H1 (cell line): ENCODE measurements at regions not wholly inside any gene's neighbourhood (a gene's known extent, or its start where the extent isn't known, plus 50 kb on each side); places are given as distances from the start of the nearest gene placed in this dataset.

Experiments used
- CTCF ChIA-PET: fragments of 300-600 bp; sonication (Branson Sonifier 250); formaldehyde crosslinking; loops from one replicate; lab custom pipeline; 2021; ENCODE audit not compliant: partially characterized antibody; lab: Charles Lee
- POLR2A ChIA-PET: fragments of 300-600 bp; sonication (Branson Sonifier 250); formaldehyde crosslinking; loops from one replicate; lab custom pipeline; 2021; ENCODE audit warnings: inconsistent platforms; ENCODE audit not compliant: partially characterized antibody; lab: Charles Lee
- DNase-seq, 2 experiments: peaks; one replicate each; pipeline versions ENCODE4 v3.0.0 to v3.0.0-alpha.2; 2010 to 2022; ENCODE audit warnings: low spot score in 2 of 2, low read depth in 1 of 2, mixed read lengths in 1 of 2
- FAIRE-seq: peaks from 2 replicates; lab custom pipeline; 2011; peaks lifted over from hg19 to GRCh38; lab: Jason Lieb, UNC
- H2AFZ ChIP-seq: 2 replicates; pipeline ENCODE4 v1.8.1; 2012; ENCODE audit warnings: low read length, inconsistent platforms
- H2AK5ac ChIP-seq: 2 replicates; pipeline ENCODE4 v1.6.1; 2013; ENCODE audit warnings: low read depth, low read length
- H2BK120ac ChIP-seq: replicated peaks from 2 replicates; pipeline ENCODE3; 2013; ENCODE audit warnings: low read depth, low read length, inconsistent platforms
- H2BK12ac ChIP-seq: 2 replicates; pipeline ENCODE4 v1.6.1; 2013; ENCODE audit warnings: low read depth, low read length
- H2BK15ac ChIP-seq: 2 replicates; pipeline ENCODE4 v1.6.1; 2013; ENCODE audit warnings: low read length
- H2BK20ac ChIP-seq: 2 replicates; pipeline ENCODE4 v1.6.1; 2013; ENCODE audit warnings: low read length
- H2BK5ac ChIP-seq: 2 replicates; pipeline ENCODE4 v1.6.1; 2013; ENCODE audit warnings: low read depth, low read length
- H3K14ac ChIP-seq: 2 replicates; pipeline ENCODE4 v1.6.1; 2013; ENCODE audit warnings: inconsistent platforms; ENCODE audit not compliant: insufficient read length
- H3K18ac ChIP-seq: 2 replicates; pipeline ENCODE4 v1.6.1; 2013; ENCODE audit warnings: low read length; ENCODE audit errors: extremely low read depth
- H3K23ac ChIP-seq: 2 replicates; pipeline ENCODE4 v1.6.1; 2013; ENCODE audit warnings: inconsistent platforms; ENCODE audit not compliant: insufficient read length
- H3K23me2 ChIP-seq: 2 replicates; pipeline ENCODE4 v1.6.1; 2013; ENCODE audit warnings: low read depth, low read length
- H3K27ac ChIP-seq: 2 replicates; pipeline ENCODE4 v1.6.1; 2011; ENCODE audit warnings: low read depth, low read length, inconsistent platforms
- H3K27me3 ChIP-seq, 4 experiments: replicated peaks in 1 of 4; 1 replicate in 1 of 4; 2 replicates in 3 of 4; pipeline versions ENCODE4 v1.6.1 to v1.8.1; 2011 to 2013; ENCODE audit warnings: low read length in 3 of 4, mild to moderate bottlenecking in 3 of 4, inconsistent platforms in 2 of 4, mixed read lengths in 2 of 4, moderate library complexity in 1 of 4; ENCODE audit not compliant: control insufficient read depth in 3 of 4, insufficient read depth in 3 of 4; ENCODE audit errors: extremely low read depth in 1 of 4
- H3K36me3 ChIP-seq, 4 experiments: 2 replicates each; pipeline versions ENCODE4 v1.6.1 to v1.8.1; 2011 to 2013; ENCODE audit warnings: mild to moderate bottlenecking in 4 of 4, low read length in 3 of 4, moderate library complexity in 2 of 4, control low read depth in 1 of 4, inconsistent platforms in 1 of 4; ENCODE audit not compliant: insufficient read depth in 4 of 4, control insufficient read depth in 2 of 4
- H3K4ac ChIP-seq: replicated peaks from 2 replicates; pipeline ENCODE3; 2013; ENCODE audit warnings: low read length, low read depth, mixed read lengths, inconsistent platforms; ENCODE audit not compliant: insufficient read length
- H3K4me1 ChIP-seq, 4 experiments: replicated peaks in 1 of 4; 1 replicate in 1 of 4; 2 replicates in 3 of 4; pipeline versions ENCODE4 v1.6.1 to v1.8.1; 2011 to 2013; ENCODE audit warnings: low read length in 3 of 4, inconsistent platforms in 2 of 4, mixed read lengths in 1 of 4; ENCODE audit not compliant: insufficient read depth in 4 of 4, control insufficient read depth in 3 of 4
- H3K4me2 ChIP-seq, 2 experiments: 2 replicates each; pipeline versions ENCODE4 v1.6.1 to v1.8.1; 2011 to 2013; ENCODE audit warnings: low read depth in 2 of 2, low read length in 2 of 2, control low read depth in 1 of 2, inconsistent platforms in 1 of 2, mild to moderate bottlenecking in 1 of 2; ENCODE audit not compliant: insufficient read depth in 1 of 2
- H3K4me3 ChIP-seq, 4 experiments: fragments of 200-600, 300-600 bp in 1 of 4; sonication (generic), shearing (Covaris generic), sonication (Bioruptor Twin) in 1 of 4; 2 replicates each; pipeline versions ENCODE4 v1.5.1 to v1.8.1; 2011 to 2016; ENCODE audit warnings: low read length in 4 of 4, low read depth in 3 of 4, control low read depth in 2 of 4, inconsistent platforms in 2 of 4, mild to moderate bottlenecking in 2 of 4, mixed read lengths in 1 of 4, moderate library complexity in 1 of 4; ENCODE audit not compliant: insufficient read depth in 2 of 4; ENCODE audit errors: extremely low read depth in 1 of 4
- H3K56ac ChIP-seq: replicated peaks from 2 replicates; pipeline ENCODE3; 2013; ENCODE audit warnings: low read depth, mild to moderate bottlenecking, mixed read lengths, low read length, inconsistent platforms; ENCODE audit not compliant: insufficient read length
- H3K79me1 ChIP-seq: 2 replicates; pipeline ENCODE4 v1.6.1; 2013; ENCODE audit warnings: low read depth, low read length, control low read depth
- H3K79me2 ChIP-seq, 2 experiments: 2 replicates each; pipeline versions ENCODE4 v1.6.1 to v1.8.1; 2012 to 2013; ENCODE audit warnings: low read length in 2 of 2, mild to moderate bottlenecking in 2 of 2, inconsistent platforms in 1 of 2; ENCODE audit not compliant: insufficient read depth in 2 of 2, control insufficient read depth in 1 of 2
- H3K9ac ChIP-seq, 4 experiments: replicated peaks in 1 of 4; 1 replicate in 1 of 4; 2 replicates in 3 of 4; pipeline versions ENCODE4 v1.6.1 to v1.8.1; 2011 to 2013; ENCODE audit warnings: low read depth in 3 of 4, low read length in 3 of 4, control low read depth in 2 of 4, mild to moderate bottlenecking in 2 of 4, moderate library complexity in 2 of 4, inconsistent platforms in 1 of 4; ENCODE audit errors: extremely low read depth in 1 of 4
- H3K9me3 ChIP-seq, 2 experiments: 2 replicates each; pipeline versions ENCODE4 v1.6.1 to v1.8.1; 2012 to 2013; ENCODE audit warnings: mild to moderate bottlenecking in 2 of 2, moderate library complexity in 2 of 2, control low read depth in 1 of 2, inconsistent platforms in 1 of 2, low read depth in 1 of 2, low read length in 1 of 2, mixed read lengths in 1 of 2; ENCODE audit not compliant: insufficient read depth in 2 of 2
- H4K20me1 ChIP-seq, 2 experiments: replicated peaks in 1 of 2; 2 replicates each; pipeline versions ENCODE3 to v1.8.1; 2011 to 2013; ENCODE audit warnings: inconsistent platforms in 2 of 2, low read length in 2 of 2, mild to moderate bottlenecking in 1 of 2; ENCODE audit not compliant: insufficient read depth in 2 of 2, control insufficient read depth in 1 of 2
- H4K5ac ChIP-seq: 2 replicates; pipeline ENCODE4 v1.6.1; 2013; ENCODE audit warnings: low read length, low read depth, mixed read lengths, inconsistent platforms; ENCODE audit not compliant: insufficient read length
- H4K8ac ChIP-seq: 2 replicates; pipeline ENCODE4 v1.8.0; 2013; ENCODE audit warnings: mild to moderate bottlenecking, moderate library complexity, low read length, inconsistent platforms; ENCODE audit not compliant: insufficient read depth; ENCODE audit errors: extremely low read depth
- H4K91ac ChIP-seq: replicated peaks from 2 replicates; pipeline ENCODE3; 2013; ENCODE audit warnings: low read length, mixed read lengths, inconsistent platforms; ENCODE audit not compliant: insufficient read length
- ATF2 ChIP-seq: IDR thresholded peaks from 2 replicates; pipeline ENCODE4 v1.6.1; 2012; ENCODE audit warnings: low read length, inconsistent platforms
- CBX8 ChIP-seq: fragments of 300-800, 300-1000 bp; sonication (generic); IDR thresholded peaks from 2 replicates; pipeline ENCODE4 v1.7.1; 2016; ENCODE audit warnings: low read depth, low read length, borderline replicate concordance
- GTF2F1 ChIP-seq: IDR thresholded peaks from 2 replicates; pipeline ENCODE4 v1.6.1; 2012; ENCODE audit warnings: low read depth, low read length, improper control_type of control experiment, borderline replicate concordance
- NRF1 ChIP-seq: IDR thresholded peaks from 2 replicates; pipeline ENCODE4 v1.6.1; 2011; ENCODE audit warnings: mild to moderate bottlenecking, low read depth, low read length, improper control_type of control experiment
- SIX5 ChIP-seq: IDR thresholded peaks from 2 replicates; pipeline ENCODE4 v1.6.1; 2011; ENCODE audit warnings: mild to moderate bottlenecking, low read depth, low read length
- SP4 ChIP-seq: IDR thresholded peaks from 2 replicates; pipeline ENCODE4 v1.6.1; 2012; ENCODE audit warnings: low read length, inconsistent platforms
- SUZ12 ChIP-seq: fragments of 200-600 bp; sonication (generic); IDR thresholded peaks from 2 replicates; pipeline ENCODE4 v1.6.1; 2012; ENCODE audit warnings: mild to moderate bottlenecking, inconsistent platforms, low read length, moderate library complexity, mixed read lengths
- TBP ChIP-seq: IDR thresholded peaks from 2 replicates; pipeline ENCODE4 v1.6.1; 2011; ENCODE audit warnings: low read depth, low read length, improper control_type of control experiment
- TCF12 ChIP-seq: IDR thresholded peaks from 2 replicates; pipeline ENCODE4 v1.6.1; 2011; ENCODE audit warnings: low read depth, mild to moderate bottlenecking, low read length
- TEAD4 ChIP-seq: IDR thresholded peaks from 2 replicates; pipeline ENCODE4 v1.6.1; 2012; ENCODE audit warnings: low read depth, low read length, inconsistent platforms, mixed read lengths
- ZNF274 ChIP-seq: IDR thresholded peaks from 2 replicates; pipeline ENCODE4 v1.7.0; 2012; ENCODE audit warnings: low read length, borderline replicate concordance; ENCODE audit errors: extremely low read depth
- WGBS, 2 experiments: shearing (Covaris generic) in 1 of 2; methylation state at CpG; one replicate each; pipeline versions ENCODE4 v1.1.6 to v1.1.7; 2013 to 2015; ENCODE audit warnings: low lambda C conversion rate in 2 of 2, mixed read lengths in 2 of 2, inconsistent platforms in 1 of 2, low coverage in 1 of 2, missing lambda C conversion rate in 1 of 2; ENCODE audit not compliant: insufficient replicate concordance in 2 of 2, insufficient coverage in 1 of 2, insufficient read length in 1 of 2; ENCODE audit errors: extremely low coverage in 1 of 2, missing lambda C conversion rate in 1 of 2; 5-methylcytosine and 5-hydroxymethylcytosine counted together
- TF ChIP-seq, protein P1 (sequence below): IDR thresholded peaks from 2 replicates; pipeline ENCODE4 v1.6.1; 2011; ENCODE audit warnings: low read length, improper control_type of control experiment
- TF ChIP-seq, protein P2 (sequence below): IDR thresholded peaks from 2 replicates; pipeline ENCODE4 v1.6.1; 2012; ENCODE audit warnings: inconsistent platforms

- 0 out of 4 replicates have a peak, but pooled peaks cover 0 to 4% of the 10 kb centered on the region in 2 experiments for H3K9me3 ChIP-seq
- ChIA-PET POLR2A (no interaction called here), CTCF (no interaction called here)
- 83% methylated on average over 2 of the region's 2 CpGs; no CpG with 5 or more reads in 1 of the 2 experiments for WGBS, 2 experiments
- H2AFZ ChIP-seq: no peak overlapping the region
- no peak overlapping the region for H3K4ac ChIP-seq
- no peaks in the 10 kb centered on the region for H3K79me2 ChIP-seq
- H3K4me3 ChIP-seq: no peak overlapping the region
- no peaks in the 10 kb centered on the region for H3K79me1 ChIP-seq
- H3K4me1 ChIP-seq: no peaks in the 10 kb centered on the region
- no peak overlapping the region for H3K27ac ChIP-seq
- H3K23ac ChIP-seq: no peak overlapping the region
- no peaks in the 10 kb centered on the region for H3K23me2 ChIP-seq
- H3K56ac ChIP-seq: no peak overlapping the region
- no peaks in the 10 kb centered on the region for H3K36me3 ChIP-seq
- no peak overlapping the region for H2BK5ac ChIP-seq
- H2BK20ac ChIP-seq: no peak overlapping the region
- H4K91ac ChIP-seq: no peak overlapping the region
- no peak for DNase-seq
- no peak overlapping the region for H2BK12ac ChIP-seq
- no peaks in the 10 kb centered on the region for H3K27me3 ChIP-seq
- no peak overlapping the region for H3K4me2 ChIP-seq
- no peaks in the 10 kb centered on the region for H4K20me1 ChIP-seq
- no peak overlapping the region for H2BK120ac ChIP-seq
- H4K5ac ChIP-seq: no peak overlapping the region
- no peak overlapping the region for H2BK15ac ChIP-seq
- H3K9ac ChIP-seq: no peak overlapping the region
- FAIRE-seq: no peak
- H3K18ac ChIP-seq: no peak overlapping the region
- H3K14ac ChIP-seq: no peak overlapping the region
- H2AK5ac ChIP-seq: no peak overlapping the region
- no peak overlapping the region for H4K8ac ChIP-seq
- no peak for TF ChIP-seq CBX8
- no peak for TF ChIP-seq TEAD4
- no peak for TF ChIP-seq TCF12
- TF ChIP-seq ZNF274: no peak
- TF ChIP-seq, protein P1, sequence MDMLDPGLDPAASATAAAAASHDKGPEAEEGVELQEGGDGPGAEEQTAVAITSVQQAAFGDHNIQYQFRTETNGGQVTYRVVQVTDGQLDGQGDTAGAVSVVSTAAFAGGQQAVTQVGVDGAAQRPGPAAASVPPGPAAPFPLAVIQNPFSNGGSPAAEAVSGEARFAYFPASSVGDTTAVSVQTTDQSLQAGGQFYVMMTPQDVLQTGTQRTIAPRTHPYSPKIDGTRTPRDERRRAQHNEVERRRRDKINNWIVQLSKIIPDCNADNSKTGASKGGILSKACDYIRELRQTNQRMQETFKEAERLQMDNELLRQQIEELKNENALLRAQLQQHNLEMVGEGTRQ: no peak
- TF ChIP-seq ATF2: no peak
- TF ChIP-seq SIX5: no peak
- TF ChIP-seq, protein P2, sequence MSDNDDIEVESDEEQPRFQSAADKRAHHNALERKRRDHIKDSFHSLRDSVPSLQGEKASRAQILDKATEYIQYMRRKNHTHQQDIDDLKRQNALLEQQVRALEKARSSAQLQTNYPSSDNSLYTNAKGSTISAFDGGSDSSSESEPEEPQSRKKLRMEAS: no peak
- no peak for TF ChIP-seq GTF2F1
- TF ChIP-seq SP4: no peak
- no peak for TF ChIP-seq TBP
- no peak for TF ChIP-seq NRF1
- no peak for TF ChIP-seq SUZ12
Observed at GRCh38 chr3:99475229-99475628, 163.2 kb upstream of the COL8A1 start.
